LNCAP (cell line): ENCODE measurements at regions not wholly inside any gene's neighbourhood (a gene's known extent, or its start where the extent isn't known, plus 50 kb on each side); places are given as distances from the start of the nearest gene placed in this dataset.

Experiments used
- CTCF ChIP-seq: fragments of 450-650 bp; IDR thresholded peaks from 2 replicates; pipeline ENCODE4 v1.5.1; 2017; ENCODE audit warnings: mild to moderate bottlenecking

GRCh38 chr2:157181234-157181633 is 76.3 kb upstream of the GALNT5 start:
- no peak for TF ChIP-seq CTCF

GRCh38 chr2:157182204-157182709 is 75.2 kb upstream of the GALNT5 start:
- no peak for TF ChIP-seq CTCF

GRCh38 chr2:157182834-157183396 is 74.6 kb upstream of the GALNT5 start:
- no peak for TF ChIP-seq CTCF

GRCh38 chr2:157184161-157184895 is 73.2 kb upstream of the GALNT5 start:
- TF ChIP-seq CTCF = no peak

- TF ChIP-seq CTCF = no peak
These were observed 71.9 kb upstream of the GALNT5 start for GRCh38 chr2:157185476-157186227.

- no peak for TF ChIP-seq CTCF
These were observed 67.4 kb upstream of the GALNT5 start for GRCh38 chr2:157190151-157190550.

GRCh38 chr2:157191186-157191585 is 66.3 kb upstream of the GALNT5 start:
- TF ChIP-seq CTCF = no peak
